HEK293T (cell line): ENCODE measurements at regions not wholly inside any gene's neighbourhood (a gene's known extent, or its start where the extent isn't known, plus 50 kb on each side); places are given as distances from the start of the nearest gene placed in this dataset.

Source experiments
- CTCF ChIA-PET: fragments of 350-600 bp; formaldehyde crosslinking; extraction: SDS; loops from one replicate; lab custom pipeline; 2021; ENCODE audit warnings: antibody characterized with exemption, inconsistent platforms; lab: Yijun Ruan, JAX
- POLR2A ChIA-PET: fragments of 350-600 bp; formaldehyde crosslinking; extraction: SDS; loops from one replicate; lab custom pipeline; 2020; ENCODE audit warnings: antibody characterized with exemption, inconsistent platforms; lab: Yijun Ruan, JAX
- DNase-seq: peaks from one replicate; pipeline ENCODE4 v3.0.0; 2012; ENCODE audit warnings: mixed read lengths; ENCODE audit errors: extremely low spot score
- ARNT ChIP-seq: fragments of 450-650 bp; IDR thresholded peaks from 2 replicates; pipeline ENCODE4 v1.6.1; 2017; ENCODE audit warnings: mild to moderate bottlenecking
- BHLHE40 ChIP-seq: fragments of 450-650 bp; IDR thresholded peaks from 2 replicates; pipeline ENCODE4 v1.6.1; 2016; ENCODE audit warnings: mild to moderate bottlenecking, moderate library complexity, borderline replicate concordance
- CTBP1 ChIP-seq: fragments of 450-650 bp; IDR thresholded peaks from 2 replicates; pipeline ENCODE4 v1.6.1; 2016; ENCODE audit warnings: borderline replicate concordance
- ELF4 ChIP-seq: fragments of 450-650 bp; IDR thresholded peaks from 2 replicates; pipeline ENCODE4 v1.6.1; 2017; ENCODE audit warnings: antibody characterized with exemption
- FOXA1 ChIP-seq: fragments of 450-650 bp; IDR thresholded peaks from 2 replicates; pipeline ENCODE4 v1.6.1; 2016; ENCODE audit warnings: mild to moderate bottlenecking
- FOXK2 ChIP-seq: fragments of 450-650 bp; IDR thresholded peaks from 2 replicates; pipeline ENCODE4 v1.6.1; 2016; ENCODE audit warnings: mild to moderate bottlenecking
- FOXM1 ChIP-seq: fragments of 450-650 bp; IDR thresholded peaks from 2 replicates; pipeline ENCODE4 v1.6.1; 2017; ENCODE audit warnings: mild to moderate bottlenecking, borderline replicate concordance
- HDGF ChIP-seq: fragments of 450-650 bp; IDR thresholded peaks from 2 replicates; pipeline ENCODE4 v1.6.1; 2017; ENCODE audit warnings: antibody characterized with exemption, borderline replicate concordance
- L3MBTL2 ChIP-seq: fragments of 450-650 bp; conservative IDR thresholded peaks from 2 replicates; pipeline ENCODE4 v1.6.1; 2016; ENCODE audit warnings: mild to moderate bottlenecking
- LEF1 ChIP-seq: fragments of 450-650 bp; IDR thresholded peaks from 2 replicates; pipeline ENCODE4 v1.6.1; 2017; ENCODE audit warnings: mild to moderate bottlenecking, borderline replicate concordance
- NFRKB ChIP-seq: fragments of 450-650 bp; IDR thresholded peaks from 2 replicates; pipeline ENCODE4 v1.6.1; 2016; ENCODE audit warnings: mild to moderate bottlenecking, moderate library complexity
- SP1 ChIP-seq: fragments of 450-650 bp; IDR thresholded peaks from 2 replicates; pipeline ENCODE4 v1.6.1; 2017
- SUZ12 ChIP-seq: fragments of 450-650 bp; IDR thresholded peaks from 2 replicates; pipeline ENCODE4 v1.6.1; 2016; ENCODE audit warnings: mild to moderate bottlenecking
- TARDBP ChIP-seq: fragments of 450-650 bp; IDR thresholded peaks from 2 replicates; pipeline ENCODE4 v1.6.1; 2016
- ZNF384 ChIP-seq: fragments of 450-650 bp; IDR thresholded peaks from 2 replicates; pipeline ENCODE4 v1.6.1; 2016
- TF ChIP-seq, protein P1 (sequence below): fragments of 450-650 bp; IDR thresholded peaks from 2 replicates; pipeline ENCODE4 v1.6.1; 2016

- CTCF ChIA-PET = no interaction called here
- TF ChIP-seq L3MBTL2 (no peak), FOXA1 (no peak), ZNF384 (no peak), ELF4 (no peak), HDGF (no peak), BHLHE40 (no peak), CTBP1 (no peak), FOXK2 (no peak), TARDBP (no peak)
- DNase-seq = no peak
- POLR2A ChIA-PET = no interaction called here
Observed at GRCh38 chr3:168262887-168263286, 167.2 kb upstream of the GOLIM4 start.

GRCh38 chr3:168260859-168261258 lies 165.1 kb upstream of the GOLIM4 start:
- DNase-seq = no peak
- ChIA-PET CTCF (no interaction called here), POLR2A (no interaction called here)
- TF ChIP-seq SUZ12 (no peak), FOXA1 (no peak), ARNT (no peak), FOXK2 (no peak), LEF1 (no peak), TARDBP (no peak), NFRKB (no peak), BHLHE40 (no peak), FOXM1 (no peak), ZNF384 (no peak), SP1 (no peak), ELF4 (no peak)

DNA sequence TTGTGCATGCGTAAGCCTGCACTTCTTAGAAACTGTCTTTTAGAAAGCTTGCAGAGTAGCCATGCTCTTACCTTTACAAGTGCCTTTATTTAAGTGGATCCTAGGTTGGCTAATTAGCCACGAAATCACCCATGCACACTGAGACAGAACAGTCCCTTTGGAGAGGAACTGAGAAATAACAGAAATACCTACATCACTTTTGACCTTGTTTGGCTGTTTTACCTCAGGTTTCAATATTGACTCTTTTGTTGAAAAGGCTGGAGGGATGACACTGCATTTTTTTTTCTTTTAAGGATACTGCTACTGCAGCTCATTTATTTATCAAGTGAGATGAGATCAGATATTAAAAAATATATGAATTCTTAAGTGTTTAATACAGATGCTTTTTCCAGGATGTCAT lies 155.6 kb upstream of the GOLIM4 start:
- CTCF ChIA-PET = no interaction called here
- TF ChIP-seq NFRKB = no peak
- TF ChIP-seq BHLHE40 = no peak
- TF ChIP-seq ELF4 = no peak
- TF ChIP-seq, protein P1, sequence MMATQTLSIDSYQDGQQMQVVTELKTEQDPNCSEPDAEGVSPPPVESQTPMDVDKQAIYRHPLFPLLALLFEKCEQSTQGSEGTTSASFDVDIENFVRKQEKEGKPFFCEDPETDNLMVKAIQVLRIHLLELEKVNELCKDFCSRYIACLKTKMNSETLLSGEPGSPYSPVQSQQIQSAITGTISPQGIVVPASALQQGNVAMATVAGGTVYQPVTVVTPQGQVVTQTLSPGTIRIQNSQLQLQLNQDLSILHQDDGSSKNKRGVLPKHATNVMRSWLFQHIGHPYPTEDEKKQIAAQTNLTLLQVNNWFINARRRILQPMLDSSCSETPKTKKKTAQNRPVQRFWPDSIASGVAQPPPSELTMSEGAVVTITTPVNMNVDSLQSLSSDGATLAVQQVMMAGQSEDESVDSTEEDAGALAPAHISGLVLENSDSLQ = no peak
- DNase-seq = no peak
- POLR2A ChIA-PET = no interaction called here

- peak; percentile 11 for DNase-seq
- POLR2A ChIA-PET = interaction anchor here (1.3 to 1.6 kb wide), 3 partner anchors 9 to 375 kb away, joined by 3 to 6 read pairs (median 4); no protein-coding TSS in a partner anchor
- TF ChIP-seq FOXM1 (no peak), L3MBTL2 (no peak), SUZ12 (no peak), HDGF (no peak), TARDBP (no peak), ZNF384 (no peak), NFRKB (no peak), FOXK2 (no peak), LEF1 (no peak), FOXA1 (no peak), BHLHE40 (no peak)
- TF ChIP-seq, protein P1 = no peak
- CTCF ChIA-PET = interaction anchor here (0.7 kb wide), 1 partner anchor 44 kb away, joined by 4 read pairs; no protein-coding TSS in a partner anchor
Observed at GRCh38 chr3:168250415-168250861, 154.7 kb upstream of the GOLIM4 start.

GRCh38 chr3:168249550-168250414 lies 154.1 kb upstream of the GOLIM4 start:
- no peak for TF ChIP-seq FOXM1
- TF ChIP-seq L3MBTL2 = no peak
- TF ChIP-seq LEF1 = no peak; the same call in 1 of the 2 replicates
- POLR2A ChIA-PET = interaction anchor here (0.7 to 1.6 kb wide), 5 partner anchors 9 to 376 kb away, joined by 3 to 6 read pairs (median 3); no protein-coding TSS in a partner anchor
- DNase-seq = peak; percentile 79
- CTCF ChIA-PET = interaction anchor here (0.6 kb wide), 1 partner anchor 123 kb away, joined by 3 read pairs; no protein-coding TSS in a partner anchor

DNA sequence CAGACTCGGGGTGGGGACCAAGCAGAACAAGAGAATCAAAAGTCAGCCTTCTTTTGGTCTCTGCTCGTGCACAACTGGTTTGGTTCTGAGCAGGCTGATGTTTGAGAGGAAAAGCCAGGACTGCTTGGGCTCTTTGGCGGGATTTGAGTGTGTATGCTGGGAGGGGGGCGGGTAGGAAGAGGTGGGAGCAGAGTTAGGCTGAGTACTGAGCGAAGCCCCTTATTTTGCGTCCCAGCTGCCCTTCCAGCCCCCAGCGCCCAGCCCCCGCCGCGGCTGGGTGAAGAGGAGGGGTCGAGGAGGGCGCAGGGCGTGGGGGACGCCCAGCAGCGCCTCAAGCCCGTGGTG lies 153.5 kb upstream of the GOLIM4 start:
- DNase-seq = peak; percentile 53

DNA sequence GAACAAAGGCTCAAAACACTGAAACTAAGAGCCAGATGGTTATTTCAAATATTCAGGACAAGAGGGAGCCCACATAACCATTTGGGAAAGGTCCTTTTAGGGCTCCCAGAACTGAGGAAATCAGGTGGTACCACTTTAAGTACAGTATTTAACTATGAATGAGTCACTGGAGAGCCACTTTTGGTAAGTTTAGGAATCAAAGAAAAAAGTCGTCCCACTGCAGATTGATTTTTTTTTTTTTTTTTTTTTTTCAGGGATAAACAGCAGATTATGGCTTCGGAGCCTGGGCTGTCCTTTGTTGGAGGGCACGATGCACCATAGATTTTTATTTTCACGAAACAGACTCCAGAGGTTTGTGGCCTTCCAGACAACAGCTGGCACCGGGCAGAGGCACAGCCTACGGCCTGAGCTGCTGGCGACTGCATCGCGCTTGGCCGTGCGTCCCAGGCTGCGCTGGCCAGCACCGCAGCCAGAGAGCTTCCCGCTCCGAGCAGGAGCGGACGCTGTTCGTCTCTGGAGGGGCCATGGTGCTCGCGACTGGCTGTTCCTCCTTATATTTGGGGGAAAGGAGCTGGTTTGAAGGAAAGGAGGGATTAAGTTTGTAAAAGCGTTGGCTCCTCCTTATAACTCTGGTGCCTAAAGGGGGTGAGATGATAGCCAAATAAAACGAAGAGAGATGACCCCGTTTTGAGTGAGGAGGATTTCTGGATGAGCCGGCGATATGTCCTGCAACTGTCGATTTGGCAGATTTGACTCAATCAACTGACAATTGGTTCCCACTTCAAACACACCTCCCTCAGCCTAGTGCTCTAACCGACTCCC lies 152.9 kb upstream of the GOLIM4 start:
- TF ChIP-seq HDGF = no peak
- TF ChIP-seq SUZ12 = no peak
- TF ChIP-seq SP1 = no peak
- TF ChIP-seq BHLHE40 = no peak
- TF ChIP-seq CTBP1 = 0 out of 2 replicates have a peak, but pooled peaks have one; percentile 21
- TF ChIP-seq, protein P1 = 0 out of 2 replicates have a peak, but pooled peaks have one; percentile 13
- no peak for TF ChIP-seq FOXA1
- TF ChIP-seq NFRKB = no peak
- TF ChIP-seq ELF4 = 0 out of 2 replicates have a peak, but pooled peaks have one; percentile 12
- no peak for TF ChIP-seq LEF1
- peak; percentile 77 for TF ChIP-seq ZNF384
- POLR2A ChIA-PET = interaction anchor here (0.7 to 1.6 kb wide), 5 partner anchors 10 to 377 kb away, joined by 3 to 6 read pairs (median 3); no protein-coding TSS in a partner anchor
- CTCF ChIA-PET = no interaction called here
- peak; percentile 48 for DNase-seq

More for the DNA sequence above, 153.5 kb upstream of the GOLIM4 start:
- CTCF ChIA-PET = no interaction called here
- POLR2A ChIA-PET = interaction anchor here (0.7 to 1.6 kb wide), 5 partner anchors 10 to 376 kb away, joined by 3 to 6 read pairs (median 3); no protein-coding TSS in a partner anchor
- TF ChIP-seq HDGF = no peak
- TF ChIP-seq L3MBTL2 = peak; percentile 64
